Effector memory CD4-positive, alpha-beta T cell (primary cell): ENCODE measurements at regions not wholly inside any gene's neighbourhood (a gene's known extent, or its start where the extent isn't known, plus 50 kb on each side); places are given as distances from the start of the nearest gene placed in this dataset.
"Not testable (repeated sequence)": the region's sequence is repeated elsewhere in the genome, so short reads cannot be mapped to it uniquely, and the experiment has no call there.

Source experiments
- DNase-seq, 3 donors: peaks; one replicate each; pipeline ENCODE4 v3.0.0-alpha.2; 2020
- H3K27ac ChIP-seq: 2 replicates; pipeline ENCODE4 v1.7.0; 2013; ENCODE audit warnings: mild to moderate bottlenecking, low read length, moderate library complexity; ENCODE audit not compliant: insufficient read depth, poor library complexity, severe bottlenecking
- H3K27me3 ChIP-seq: replicated peaks from 2 replicates; pipeline ENCODE4 v1.7.0; 2013; ENCODE audit warnings: mild to moderate bottlenecking, low read length; ENCODE audit not compliant: insufficient read depth, control insufficient read depth, poor library complexity, severe bottlenecking
- H3K36me3 ChIP-seq: 2 replicates; pipeline ENCODE4 v1.7.0; 2013; ENCODE audit warnings: mild to moderate bottlenecking, low read length, moderate library complexity; ENCODE audit not compliant: control insufficient read depth, insufficient read depth
- H3K4me1 ChIP-seq: 2 replicates; pipeline ENCODE4 v1.7.0; 2013; ENCODE audit warnings: low read length, mild to moderate bottlenecking; ENCODE audit not compliant: control insufficient read depth, insufficient read depth, poor library complexity, severe bottlenecking
- H3K4me3 ChIP-seq: 2 replicates; pipeline ENCODE4 v1.7.0; 2013; ENCODE audit warnings: low read length, low read depth, mild to moderate bottlenecking; ENCODE audit not compliant: insufficient read depth, poor library complexity, severe bottlenecking
- H3K9me3 ChIP-seq: 2 replicates; pipeline ENCODE4 v1.7.0; 2013; ENCODE audit warnings: mild to moderate bottlenecking, low read length, moderate library complexity; ENCODE audit not compliant: control insufficient read depth

- H3K27me3 ChIP-seq = no peaks in the 10 kb centered on the region
- no peak overlapping the region for H3K27ac ChIP-seq
- DNase-seq = no peak
- H3K9me3 ChIP-seq = no peaks in the 10 kb centered on the region
- no peaks in the 10 kb centered on the region for H3K4me1 ChIP-seq
- H3K36me3 ChIP-seq = no peaks in the 10 kb centered on the region
- H3K4me3 ChIP-seq = no peak overlapping the region
Measured at GRCh38 chr3:139265131-139266016, 78.4 kb upstream of the MRPS22 start.

GRCh38 chr3:139267300-139268246 lies 76.2 kb upstream of the MRPS22 start:
- Histone ChIP-seq H3K4me3 (no peak overlapping the region), H3K27ac (no peak overlapping the region), H3K4me1 (no peaks in the 10 kb centered on the region), H3K9me3 (no peaks in the 10 kb centered on the region), H3K27me3 (no peaks in the 10 kb centered on the region), H3K36me3 (no peaks in the 10 kb centered on the region)
- no peak for DNase-seq

GRCh38 chr3:139269984-139270383 lies 73.8 kb upstream of the MRPS22 start:
- DNase-seq = no peak
- no peaks in the 10 kb centered on the region for H3K4me1 ChIP-seq
- H3K4me3 ChIP-seq = no peak overlapping the region
- no peak overlapping the region for H3K27ac ChIP-seq
- H3K36me3 ChIP-seq = no peaks in the 10 kb centered on the region
- no peaks in the 10 kb centered on the region for H3K9me3 ChIP-seq
- no peaks in the 10 kb centered on the region for H3K27me3 ChIP-seq

- H3K9me3 ChIP-seq, H3K4me3 ChIP-seq, H3K27ac ChIP-seq, H3K4me1 ChIP-seq, H3K36me3 ChIP-seq, H3K27me3 ChIP-seq, DNase-seq: not testable (repeated sequence)
Measured at GRCh38 chr3:139270652-139271051, 73.2 kb upstream of the MRPS22 start.

- H3K27me3 ChIP-seq = peaks cover 4% of the 10 kb centered on the region
- no peak for DNase-seq
- no peaks in the 10 kb centered on the region for H3K36me3 ChIP-seq
- H3K4me3 ChIP-seq = no peak overlapping the region
- no peaks in the 10 kb centered on the region for H3K4me1 ChIP-seq
- H3K9me3 ChIP-seq = no peaks in the 10 kb centered on the region
- no peak overlapping the region for H3K27ac ChIP-seq
Measured at GRCh38 chr3:139280027-139280671, 63.7 kb upstream of the MRPS22 start.

- H3K9me3 ChIP-seq = no peaks in the 10 kb centered on the region
- H3K36me3 ChIP-seq = no peaks in the 10 kb centered on the region
- no peaks in the 10 kb centered on the region for H3K4me1 ChIP-seq
- H3K4me3 ChIP-seq = no peak overlapping the region
- H3K27ac ChIP-seq = no peak overlapping the region
- H3K27me3 ChIP-seq = peaks cover 4% of the 10 kb centered on the region
- DNase-seq = no peak
Measured at GRCh38 chr3:139281096-139281495, 62.7 kb upstream of the MRPS22 start.

- Histone ChIP-seq H3K4me1 (no peaks in the 10 kb centered on the region), H3K36me3 (no peaks in the 10 kb centered on the region), H3K4me3 (no peak overlapping the region), H3K27me3 (peaks cover 4% of the 10 kb centered on the region), H3K27ac (no peak overlapping the region), H3K9me3 (no peaks in the 10 kb centered on the region)
- DNase-seq = no peak
Measured at GRCh38 chr3:139281522-139282196, 62.2 kb upstream of the MRPS22 start.

GRCh38 chr3:139283301-139283700 lies 60.5 kb upstream of the MRPS22 start:
- Histone ChIP-seq H3K9me3 (no peaks in the 10 kb centered on the region), H3K4me1 (no peaks in the 10 kb centered on the region), H3K36me3 (no peaks in the 10 kb centered on the region), H3K27me3 (peaks cover 2% of the 10 kb centered on the region), H3K4me3 (no peak overlapping the region), H3K27ac (no peak overlapping the region)
- DNase-seq = no peak

- no peak overlapping the region for H3K4me3 ChIP-seq
- no peaks in the 10 kb centered on the region for H3K36me3 ChIP-seq
- no peak overlapping the region for H3K27ac ChIP-seq
- H3K4me1 ChIP-seq = no peaks in the 10 kb centered on the region
- H3K27me3 ChIP-seq = no peaks in the 10 kb centered on the region
- DNase-seq = no peak
- no peaks in the 10 kb centered on the region for H3K9me3 ChIP-seq
Measured at GRCh38 chr3:139284221-139284620, 59.6 kb upstream of the MRPS22 start.
